HG02610 (cell line): ENCODE measurements at regions not wholly inside any gene's neighbourhood (a gene's known extent, or its start where the extent isn't known, plus 50 kb on each side); places are given as distances from the start of the nearest gene placed in this dataset.

Source experiments
- ATAC-seq: cut with Tn5 transposase; IDR thresholded peaks from one replicate; pipeline ENCODE4 v1.9.1; 2021; ENCODE audit warnings: mild to moderate bottlenecking, moderate library complexity; ENCODE audit not compliant: unreplicated experiment

DNA sequence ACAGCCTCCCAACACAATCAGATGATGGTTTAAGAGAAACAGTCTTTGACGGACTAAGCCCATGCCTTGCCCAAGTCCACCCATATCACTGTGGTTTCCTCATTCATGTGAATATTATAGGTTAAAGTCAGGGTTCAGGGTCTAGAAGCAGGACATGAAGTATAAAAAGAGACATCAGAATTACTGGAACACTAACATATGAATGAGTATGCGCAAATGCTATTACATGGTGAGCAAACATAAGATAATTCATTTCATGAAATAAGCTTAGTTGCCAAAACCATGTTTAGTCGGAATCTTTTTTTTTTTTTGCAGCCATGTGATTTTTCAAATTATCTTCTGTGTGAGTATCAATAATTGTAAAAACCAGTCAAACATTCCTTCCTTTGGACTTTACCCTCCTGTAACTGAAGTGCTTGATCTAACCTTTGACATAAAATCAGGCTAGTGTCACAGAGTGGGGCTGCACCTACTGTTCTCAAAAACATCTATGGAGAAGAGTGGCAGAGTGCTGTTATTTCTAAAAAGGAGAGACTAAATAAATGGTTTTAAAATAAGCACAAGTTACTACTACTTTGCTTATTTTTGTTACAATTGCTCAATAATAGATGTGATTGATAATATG is 84.9 kb upstream of the NRIP1 start:
- ATAC-seq, result no peak

DNA sequence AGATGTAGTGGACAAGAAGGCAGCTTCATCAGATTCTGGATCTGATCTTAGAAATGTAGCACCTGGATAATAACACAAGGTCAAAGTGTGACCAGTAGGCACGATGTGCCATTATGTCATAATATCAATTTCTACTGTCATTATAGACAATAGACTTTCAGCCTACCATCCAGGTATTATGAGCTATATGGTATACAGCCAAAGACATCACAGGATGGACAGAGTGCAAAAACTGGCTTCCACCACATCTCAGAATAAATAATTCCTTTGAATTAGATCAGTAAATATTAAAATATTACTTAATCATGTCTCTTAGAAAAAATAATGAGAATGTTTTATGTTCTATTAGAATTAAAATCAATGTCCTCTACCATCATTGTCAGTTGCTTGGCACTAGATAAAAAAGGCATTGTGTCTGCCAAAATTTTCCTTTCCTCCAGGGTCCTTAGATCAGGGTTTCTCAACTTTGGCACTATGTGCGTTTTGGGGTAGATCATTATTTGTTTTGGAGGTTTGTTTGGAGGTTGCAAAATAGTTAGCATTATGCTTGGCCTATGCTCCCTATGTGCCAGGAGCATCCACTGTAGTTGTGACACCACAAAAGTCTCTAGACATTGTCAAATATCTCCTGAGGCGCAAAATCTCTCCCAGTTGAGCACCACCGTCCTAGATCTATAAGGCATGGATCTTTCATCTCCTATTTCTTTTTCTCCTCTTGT is 86.7 kb upstream of the NRIP1 start:
- no peak for ATAC-seq

DNA sequence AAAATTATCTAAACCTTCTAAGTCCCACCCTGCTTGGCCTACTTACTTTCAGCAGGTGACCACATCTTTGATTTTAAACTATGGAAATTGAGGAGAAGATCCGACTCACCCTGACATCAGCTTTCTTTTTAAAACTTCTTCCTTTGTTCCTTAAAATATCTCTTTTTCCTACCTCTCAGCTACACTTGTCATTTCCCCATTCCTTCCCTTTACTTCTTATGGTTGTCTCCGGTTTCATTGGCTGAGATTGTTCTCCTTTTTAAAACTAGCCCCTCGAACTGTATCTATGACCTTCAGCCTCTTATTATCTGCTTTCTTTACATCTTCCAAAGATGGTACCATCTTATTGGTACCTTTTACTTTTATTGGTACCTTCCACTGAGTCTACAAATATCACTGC is 87.8 kb upstream of the NRIP1 start:
- no peak for ATAC-seq

GRCh38 chr21:15159382-15160020 is 94.7 kb upstream of the NRIP1 start:
- ATAC-seq, result peak; percentile 92

DNA sequence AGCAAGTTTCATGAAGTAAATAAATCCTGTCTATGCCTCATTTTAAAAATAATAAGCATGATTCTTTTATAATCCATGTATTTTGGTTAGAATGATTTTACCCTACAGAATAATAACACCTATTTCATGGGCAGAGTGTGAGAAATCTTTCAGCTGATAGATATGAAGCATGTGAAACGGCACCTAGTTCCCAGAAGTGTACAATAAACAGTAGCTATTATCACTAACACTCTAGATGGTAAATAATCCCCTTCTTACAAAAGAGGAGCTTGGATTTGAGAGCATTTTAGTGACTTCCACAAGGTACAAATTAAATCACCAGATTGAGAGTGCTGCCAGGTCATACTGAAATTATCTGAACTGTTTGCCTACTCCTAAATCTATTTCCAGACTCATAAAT is 95.3 kb upstream of the NRIP1 start:
- ATAC-seq, result no peak

DNA sequence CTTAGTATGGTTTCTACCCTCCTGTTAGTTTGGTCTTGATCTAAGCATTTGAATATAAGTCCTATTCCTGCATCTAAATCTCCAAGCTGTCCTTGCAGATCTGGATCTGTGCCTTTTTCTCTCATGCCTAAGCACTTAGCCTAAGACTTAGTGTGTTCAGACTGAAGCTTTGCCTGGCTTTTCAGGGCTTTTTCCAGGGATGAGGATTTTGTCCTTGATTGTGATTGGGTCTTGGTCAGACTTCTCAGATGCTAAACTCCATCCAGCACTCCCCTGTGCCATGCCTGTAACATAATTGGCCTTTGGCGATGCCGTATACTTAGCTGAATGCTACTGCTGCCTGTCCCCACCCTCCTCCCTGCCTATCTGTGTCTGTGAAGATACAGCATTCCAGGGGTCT is 98.1 kb upstream of the NRIP1 start:
- no peak for ATAC-seq

- ATAC-seq, result no peak
These were observed 99.5 kb upstream of the NRIP1 start for GRCh38 chr21:15164273-15164672.

GRCh38 chr21:15164678-15165303 is 100.0 kb upstream of the NRIP1 start:
- no peak for ATAC-seq

- no peak for ATAC-seq
These were observed 105.8 kb upstream of the NRIP1 start for GRCh38 chr21:15170614-15171013.

DNA sequence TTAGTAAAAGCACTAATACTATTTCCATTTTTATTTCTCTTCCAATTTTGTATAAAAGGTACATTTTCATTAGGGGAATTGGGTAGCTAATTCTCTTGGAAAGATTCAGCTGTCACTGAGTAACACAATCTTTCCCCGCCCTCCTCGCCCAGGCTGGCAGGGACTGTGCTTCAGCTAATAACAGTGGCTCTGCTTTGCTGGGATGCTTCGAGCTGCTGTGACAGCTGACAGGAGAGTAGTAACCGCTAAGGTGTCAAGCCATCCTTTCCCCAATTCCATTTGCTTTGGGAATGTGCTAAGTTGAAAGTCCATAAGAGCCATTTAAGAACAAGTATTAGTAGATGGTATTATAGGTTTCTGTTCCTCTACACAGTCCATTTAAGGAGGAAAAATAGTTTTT is 106.7 kb upstream of the NRIP1 start:
- no peak for ATAC-seq

DNA sequence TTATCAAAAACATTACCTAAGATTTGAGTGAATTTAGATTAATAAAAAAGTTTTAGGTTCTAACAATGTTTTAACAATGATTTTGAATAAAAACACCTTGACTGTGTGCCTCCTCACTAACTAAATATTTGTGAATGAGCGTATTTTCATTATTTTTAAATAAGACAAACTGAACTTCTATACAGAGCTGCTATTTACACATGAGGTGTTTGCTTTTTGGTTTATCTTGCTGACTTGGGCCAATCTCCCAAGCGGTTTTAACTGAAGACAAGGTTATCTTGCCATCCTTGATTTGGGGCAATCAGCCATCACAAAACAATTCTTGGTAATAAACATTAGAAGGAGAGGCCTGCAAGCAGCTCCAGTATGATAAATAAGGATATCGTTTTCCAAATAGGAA is 108.2 kb upstream of the NRIP1 start:
- ATAC-seq, result no peak

DNA sequence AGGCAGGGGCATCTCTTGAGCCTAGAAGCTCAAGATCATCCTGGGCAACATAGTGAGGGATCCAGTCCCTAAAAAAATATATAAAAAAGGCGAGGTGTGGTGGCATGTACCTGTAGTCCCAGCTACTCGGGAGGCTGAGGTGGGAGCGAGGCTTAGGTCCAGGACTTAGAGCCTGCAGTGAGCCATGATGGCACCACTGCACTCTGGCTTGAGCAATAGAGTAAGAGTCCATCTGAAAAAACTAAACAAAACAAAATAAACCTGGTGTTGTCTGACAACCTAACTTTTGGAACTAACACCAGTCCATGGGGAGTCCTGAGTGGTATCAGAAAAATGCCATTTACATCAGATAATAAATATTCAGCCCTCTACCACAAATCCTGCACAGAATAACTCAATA is 110.1 kb upstream of the NRIP1 start:
- no peak for ATAC-seq

GRCh38 chr21:15182731-15183130 is 117.9 kb upstream of the NRIP1 start:
- no peak for ATAC-seq

GRCh38 chr21:15183813-15184257 is 119.0 kb upstream of the NRIP1 start:
- no peak for ATAC-seq

- no peak for ATAC-seq
These were observed 125.6 kb upstream of the NRIP1 start for GRCh38 chr21:15190412-15190811.

DNA sequence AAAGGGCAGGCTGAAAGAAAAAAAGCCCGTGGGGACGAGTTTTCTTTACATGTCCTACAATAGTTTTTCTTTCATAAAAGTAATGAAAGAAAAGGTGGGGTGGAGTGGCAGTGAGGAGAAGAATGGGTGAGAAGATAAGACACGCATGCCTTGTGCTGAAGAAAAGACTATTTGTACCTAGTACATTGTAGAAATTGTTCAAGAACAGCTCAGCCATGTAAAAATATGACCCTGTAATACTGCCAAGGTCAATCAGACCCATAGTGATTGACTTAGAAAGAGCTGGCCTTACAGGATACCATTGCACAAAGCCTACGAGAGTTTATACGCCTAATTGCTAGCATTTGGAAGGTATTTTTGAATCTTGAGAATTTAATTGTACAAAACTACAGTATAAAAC is 126.0 kb upstream of the NRIP1 start:
- ATAC-seq, result no peak

GRCh38 chr21:15191342-15191741 is 126.5 kb upstream of the NRIP1 start:
- ATAC-seq, result no peak

GRCh38 chr21:15192243-15192642 is 127.4 kb upstream of the NRIP1 start:
- ATAC-seq, result no peak

GRCh38 chr21:15193937-15194336 is 129.1 kb upstream of the NRIP1 start:
- ATAC-seq, result no peak

DNA sequence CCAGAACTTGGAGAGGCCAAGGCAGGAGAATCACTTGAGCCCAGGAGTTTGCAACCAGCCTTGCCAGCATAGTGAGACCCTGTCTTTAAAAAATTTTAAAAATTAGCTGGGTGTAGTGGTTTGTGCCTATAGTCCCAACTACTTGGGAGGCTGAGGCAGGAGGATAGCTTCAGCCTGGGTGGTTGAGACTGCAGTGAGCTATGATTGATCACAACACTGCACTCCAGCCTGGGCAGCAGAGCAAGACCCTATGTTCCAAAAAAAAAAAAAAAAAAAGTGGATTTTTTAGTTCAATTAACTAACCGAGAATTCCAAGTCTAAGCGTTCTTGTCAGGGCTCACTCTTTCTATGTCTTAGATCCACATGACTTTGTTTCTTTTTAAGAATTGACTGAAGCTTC is 130.3 kb upstream of the NRIP1 start:
- ATAC-seq, result no peak

- ATAC-seq, result no peak
These were observed 131.0 kb upstream of the NRIP1 start for GRCh38 chr21:15195768-15196167.

- ATAC-seq, result no peak
These were observed 132.9 kb upstream of the NRIP1 start for GRCh38 chr21:15197696-15198095.
